IMR-90 (cell line): ENCODE measurements at regions not wholly inside any gene's neighbourhood (a gene's known extent, or its start where the extent isn't known, plus 50 kb on each side); places are given as distances from the start of the nearest gene placed in this dataset.

ENCODE experiments used
- ATAC-seq: fragments of 200-7000 bp; cut with Tn5 transposase; 2 replicates; pipeline ENCODE4 v1.9.1; 2020; ENCODE audit warnings: low read depth, mild to moderate bottlenecking, moderate library complexity
- BruUV-seq: library from RNA; stranded (reverse); fragments of 400-500 nt; replicated peaks from 2 replicates; lab custom pipeline; 2021; lab: Mats Ljungman, UMichigan
- CTCF ChIA-PET: fragments of 300-600 bp; formaldehyde crosslinking; extraction: SDS; loops from one replicate; lab custom pipeline; 2021; ENCODE audit warnings: antibody characterized with exemption; lab: Yijun Ruan, JAX
- POLR2A ChIA-PET: fragments of 300-600 bp; sonication (Branson Sonifier 250); formaldehyde crosslinking; loops from one replicate; lab custom pipeline; 2022; ENCODE audit warnings: antibody characterized with exemption; ENCODE audit not compliant: unreplicated experiment; lab: Charles Lee
- DNase-seq: peaks from one replicate; pipeline ENCODE4 v3.0.0; 2013
- H2AFZ ChIP-seq: replicated peaks from 2 replicates; pipeline ENCODE3; 2013; ENCODE audit warnings: low read length, mild to moderate bottlenecking; ENCODE audit not compliant: poor library complexity
- H2AK5ac ChIP-seq: 2 replicates; pipeline ENCODE4 v1.6.1; 2013; ENCODE audit warnings: low read depth, low read length, inconsistent platforms
- H2AK9ac ChIP-seq: replicated peaks from 2 replicates; pipeline ENCODE3; 2013; ENCODE audit warnings: mild to moderate bottlenecking, low read depth, low read length, moderate library complexity; ENCODE audit not compliant: poor library complexity
- H2BK120ac ChIP-seq: 2 replicates; pipeline ENCODE4 v1.6.1; 2013; ENCODE audit warnings: low read depth, low read length, inconsistent platforms
- H2BK15ac ChIP-seq: 3 replicates; pipeline ENCODE4 v1.6.1; 2013; ENCODE audit warnings: low read depth, low read length, inconsistent platforms
- H2BK20ac ChIP-seq: 2 replicates; pipeline ENCODE4 v1.6.1; 2013; ENCODE audit warnings: low read depth, mild to moderate bottlenecking, inconsistent platforms, low read length, moderate library complexity
- H2BK5ac ChIP-seq: 2 replicates; pipeline ENCODE4 v1.6.1; 2013; ENCODE audit warnings: mild to moderate bottlenecking, low read depth, low read length, inconsistent platforms; ENCODE audit not compliant: poor library complexity, severe bottlenecking
- H3K14ac ChIP-seq: replicated peaks from 2 replicates; pipeline ENCODE4 v1.6.1; 2013; ENCODE audit warnings: low read depth, low read length, inconsistent platforms
- H3K18ac ChIP-seq: 2 replicates; pipeline ENCODE4 v1.6.1; 2013; ENCODE audit warnings: low read depth, low read length, control low read depth
- H3K23ac ChIP-seq: 2 replicates; pipeline ENCODE4 v1.6.1; 2013; ENCODE audit warnings: low read depth, low read length, inconsistent platforms
- H3K27ac ChIP-seq: 2 replicates; pipeline ENCODE4 v1.5.1; 2013; ENCODE audit warnings: mild to moderate bottlenecking, control low read depth, low read length; ENCODE audit not compliant: insufficient read depth
- H3K27me3 ChIP-seq: 2 replicates; pipeline ENCODE4 v1.6.1; 2013; ENCODE audit warnings: low read length; ENCODE audit not compliant: control insufficient read depth, insufficient read depth
- H3K36me3 ChIP-seq: 2 replicates; pipeline ENCODE4 v1.6.1; 2013; ENCODE audit warnings: low read length, mixed read lengths; ENCODE audit not compliant: control insufficient read depth, insufficient read depth
- H3K4ac ChIP-seq: 2 replicates; pipeline ENCODE4 v1.6.1; 2013; ENCODE audit warnings: low read depth, low read length, inconsistent platforms
- H3K4me1 ChIP-seq: 2 replicates; pipeline ENCODE4 v1.6.1; 2013; ENCODE audit warnings: low read length, mixed read lengths; ENCODE audit not compliant: control insufficient read depth, insufficient read depth
- H3K4me2 ChIP-seq: 2 replicates; pipeline ENCODE4 v1.6.1; 2013; ENCODE audit warnings: low read depth, mild to moderate bottlenecking, control low read depth, low read length, moderate library complexity
- H3K4me3 ChIP-seq: 2 replicates; pipeline ENCODE4 v1.5.1; 2013; ENCODE audit warnings: low read depth, mild to moderate bottlenecking, control low read depth, low read length, moderate library complexity; ENCODE audit not compliant: insufficient read depth
- H3K56ac ChIP-seq: 2 replicates; pipeline ENCODE4 v1.6.1; 2013; ENCODE audit warnings: low read length, inconsistent platforms; ENCODE audit not compliant: insufficient read depth; ENCODE audit errors: extremely low read depth
- H3K79me1 ChIP-seq, 2 experiments: 2 replicates each; pipeline ENCODE4 v1.6.1; 2013; ENCODE audit warnings: low read length in 2 of 2, inconsistent platforms in 1 of 2, low read depth in 1 of 2
- H3K9ac ChIP-seq: 2 replicates; pipeline ENCODE4 v1.6.1; 2013; ENCODE audit warnings: low read depth, low read length, control low read depth
- H3K9me1 ChIP-seq: 2 replicates; pipeline ENCODE4 v1.6.1; 2013; ENCODE audit warnings: low read length, inconsistent platforms; ENCODE audit not compliant: insufficient read depth
- H3K9me3 ChIP-seq: 2 replicates; pipeline ENCODE4 v1.6.1; 2013; ENCODE audit warnings: low read length; ENCODE audit not compliant: control insufficient read depth, insufficient read depth
- H4K20me1 ChIP-seq: 2 replicates; pipeline ENCODE4 v1.6.1; 2013; ENCODE audit warnings: low read length, inconsistent platforms; ENCODE audit not compliant: insufficient read depth
- H4K5ac ChIP-seq: 2 replicates; pipeline ENCODE4 v1.6.1; 2013; ENCODE audit warnings: mild to moderate bottlenecking, low read depth, low read length, control low read depth
- H4K8ac ChIP-seq, 2 experiments: 2 replicates each; pipeline ENCODE4 v1.6.1; 2013; ENCODE audit warnings: low read depth in 2 of 2, low read length in 2 of 2, control low read depth in 1 of 2, inconsistent platforms in 1 of 2
- H4K91ac ChIP-seq: 2 replicates; pipeline ENCODE4 v1.6.1; 2013; ENCODE audit warnings: low read depth, low read length, inconsistent platforms; ENCODE audit not compliant: insufficient read depth
- MXI1 ChIP-seq: IDR thresholded peaks from 2 replicates; pipeline ENCODE4 v1.6.1; 2012; ENCODE audit warnings: low read depth, mild to moderate bottlenecking, low read length, moderate library complexity, borderline replicate concordance
- NFE2L2 ChIP-seq: fragments of 150-350 bp; IDR thresholded peaks from 2 replicates; pipeline ENCODE4 v1.6.1; 2016; ENCODE audit warnings: low read depth, mild to moderate bottlenecking, low read length
- RCOR1 ChIP-seq: IDR thresholded peaks from 2 replicates; pipeline ENCODE4 v1.6.1; 2012; ENCODE audit warnings: mild to moderate bottlenecking, low read length, improper control_type of control experiment; ENCODE audit not compliant: insufficient replicate concordance
- RFX5 ChIP-seq: IDR thresholded peaks from 2 replicates; pipeline ENCODE4 v1.8.0; 2012; ENCODE audit warnings: low read depth, mild to moderate bottlenecking, low read length, moderate library complexity
- WGBS, 2 experiments: methylation state at CpG; one replicate each; pipeline versions ENCODE4 v1.1.5 to v1.1.7; 2013; ENCODE audit warnings: missing lambda C conversion rate in 2 of 2; ENCODE audit not compliant: insufficient read length in 1 of 2; ENCODE audit errors: extremely low coverage in 2 of 2; 5-methylcytosine and 5-hydroxymethylcytosine counted together
- dilution Hi-C: fragments of 300-500 bp; cut with HindIII; formaldehyde crosslinking; loops from one replicate; pipeline ENCODE4 v1.14.3; 2018; ENCODE audit warnings: low sequenced_read_pairs; ENCODE audit not compliant: unreplicated experiment
- in situ Hi-C: fragments of 300-500 bp; cut with MboI; formaldehyde crosslinking; loops from 3 replicates; pipeline ENCODE4 v1.14.3; 2019; ENCODE audit warnings: low sequenced_read_pairs, inconsistent platforms, mixed read lengths
- intact Hi-C: fragments of 100-400 bp; cut with micrococcal nuclease; formaldehyde crosslinking; loops from 2 replicates; pipeline ENCODE4 v1.10.0; 2022
- TF ChIP-seq, protein P1 (sequence below): fragments of 150-350 bp; IDR thresholded peaks from 2 replicates; pipeline ENCODE4 v1.6.1; 2017; ENCODE audit warnings: mild to moderate bottlenecking, antibody characterized with exemption, low read length, low read depth

DNA sequence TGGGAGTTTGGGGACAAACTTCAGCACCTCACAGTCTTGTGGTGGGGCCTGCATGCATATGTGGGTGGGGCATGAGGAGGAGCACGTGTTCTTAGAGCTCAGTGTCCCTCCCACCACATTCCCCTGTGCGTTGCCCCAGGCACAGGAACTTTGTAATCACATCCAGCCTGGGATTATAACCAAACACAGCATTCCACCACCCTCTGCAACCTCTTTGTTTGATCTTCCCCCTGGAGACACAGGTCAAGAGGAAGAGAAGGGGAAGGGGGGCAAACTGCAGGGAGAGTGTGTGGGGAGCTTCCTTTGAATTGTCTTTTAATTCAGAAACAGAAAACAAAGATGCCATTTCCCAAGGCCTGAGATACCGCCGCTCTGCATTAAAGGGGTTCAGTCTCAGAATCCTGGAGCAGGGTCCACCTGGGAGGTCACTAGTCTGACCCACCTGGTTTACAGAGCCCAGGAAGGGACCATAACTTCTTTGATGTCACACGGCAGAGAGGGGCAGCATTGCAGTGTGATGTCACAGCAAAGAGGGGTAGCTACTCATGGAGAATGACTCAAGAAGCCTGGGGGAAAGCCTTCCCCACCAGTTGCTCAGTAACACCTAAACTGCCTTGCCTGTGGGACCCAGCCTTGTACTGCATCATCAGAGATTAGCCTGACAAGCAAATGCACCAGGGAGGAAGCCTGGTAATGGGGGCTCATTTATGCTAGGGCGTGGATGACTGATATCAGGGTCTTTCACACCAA is 106.3 kb upstream of the RNU6-1 start:
- no peak overlapping the region for H3K9ac ChIP-seq
- peak; percentile 44 for DNase-seq

More for the DNA sequence above, 106.3 kb upstream of the RNU6-1 start:
- TF ChIP-seq MXI1 (no peak), NFE2L2 (no peak), RCOR1 (no peak), RFX5 (no peak)
- TF ChIP-seq, protein P1, sequence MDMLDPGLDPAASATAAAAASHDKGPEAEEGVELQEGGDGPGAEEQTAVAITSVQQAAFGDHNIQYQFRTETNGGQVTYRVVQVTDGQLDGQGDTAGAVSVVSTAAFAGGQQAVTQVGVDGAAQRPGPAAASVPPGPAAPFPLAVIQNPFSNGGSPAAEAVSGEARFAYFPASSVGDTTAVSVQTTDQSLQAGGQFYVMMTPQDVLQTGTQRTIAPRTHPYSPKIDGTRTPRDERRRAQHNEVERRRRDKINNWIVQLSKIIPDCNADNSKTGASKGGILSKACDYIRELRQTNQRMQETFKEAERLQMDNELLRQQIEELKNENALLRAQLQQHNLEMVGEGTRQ = peak; percentile 65
- WGBS, 2 experiments = 89% methylated on average over 1 of the region's 6 CpGs; no CpG with 5 or more reads in 1 of the 2 experiments
- H2BK120ac ChIP-seq = no peak overlapping the region
- 0 out of 2 replicates have a peak overlapping the region, but pooled peaks have one; percentile 0 for H3K14ac ChIP-seq
- H3K9me1 ChIP-seq = no peaks in the 10 kb centered on the region
- 0 out of 4 replicates have a peak overlapping the region, but pooled peaks of 1 of the 2 experiments have one; percentile 1 for H4K8ac ChIP-seq
- no peaks in the 10 kb centered on the region for H3K27me3 ChIP-seq
- no peak overlapping the region for H3K18ac ChIP-seq
- dilution Hi-C loops = no loop called here
- H4K5ac ChIP-seq = no peak overlapping the region; the same call in 1 of the 2 replicates
- no peak overlapping the region for H2BK5ac ChIP-seq
- H3K27ac ChIP-seq = no peak overlapping the region
- peak overlapping the region; percentile 71 for H2AFZ ChIP-seq
- no peak overlapping the region for H4K91ac ChIP-seq
- ATAC-seq = peak; percentile 87
- no peaks in the 10 kb centered on the region; the same call in 1 of the 2 replicates for H4K20me1 ChIP-seq
- H2BK15ac ChIP-seq = no peak overlapping the region
- peaks cover 4% of the 10 kb centered on the region for H3K4me1 ChIP-seq
- H2BK20ac ChIP-seq = no peak overlapping the region
- peak overlapping the region; percentile 84 for H2AK9ac ChIP-seq
- H3K4me2 ChIP-seq = no peak overlapping the region
- CTCF ChIA-PET = interaction anchor here (0.5 to 0.6 kb wide), 2 partner anchors 113 to 218 kb away, joined by 3 to 4 read pairs; no protein-coding TSS in a partner anchor
- H3K9me3 ChIP-seq = no peaks in the 10 kb centered on the region; the same call in 1 of the 2 replicates
- H3K36me3 ChIP-seq = no peaks in the 10 kb centered on the region
- in situ Hi-C loops = no loop called here
- H3K23ac ChIP-seq = no peak overlapping the region
- intact Hi-C loops = no loop called here
- no peak overlapping the region for H3K56ac ChIP-seq
- BruUV-seq = no TSS peak
- POLR2A ChIA-PET = no interaction called here
- H3K4ac ChIP-seq = no peak overlapping the region
- H3K4me3 ChIP-seq = no peak overlapping the region
- H3K79me1 ChIP-seq = no peaks in the 10 kb centered on the region
- no peak overlapping the region for H2AK5ac ChIP-seq
